SK-N-SH (cell line): ENCODE measurements at regions not wholly inside any gene's neighbourhood (a gene's known extent, or its start where the extent isn't known, plus 50 kb on each side); places are given as distances from the start of the nearest gene placed in this dataset.

Experiments used
- CTCF ChIA-PET: fragments of 300-600, 350-600 bp; formaldehyde crosslinking; extraction: SDS; loops from one replicate; lab custom pipeline; 2021; lab: Yijun Ruan, JAX
- POLR2A ChIA-PET: fragments of 350-600 bp; sonication (Branson Sonifier 250); formaldehyde crosslinking; extraction: SDS; loops from one replicate; lab custom pipeline; 2020; ENCODE audit warnings: antibody characterized with exemption, inconsistent platforms; lab: Yijun Ruan, JAX
- DNase-seq: peaks from one replicate; pipeline ENCODE4 v3.0.0; 2012
- H2AFZ ChIP-seq: fragments of 200-600 bp; sonication (generic); 2 replicates; pipeline ENCODE4 v1.8.1; 2016; ENCODE audit warnings: antibody characterized with exemption, mild to moderate bottlenecking, low read depth
- H3F3A ChIP-seq: fragments of 200-600 bp; sonication (generic); replicated peaks from 2 replicates; pipeline ENCODE3; 2016; ENCODE audit warnings: antibody characterized with exemption, mild to moderate bottlenecking; ENCODE audit not compliant: insufficient read depth
- H3K27ac ChIP-seq, 2 experiments: fragments of 200-500 bp in 1 of 2; fragments of 200-600 bp in 1 of 2; sonication (Bioruptor generic) in 1 of 2; sonication (generic), shearing (Covaris generic) in 1 of 2; 2 replicates each; pipeline versions ENCODE4 v1.5.1 to v1.6.1; 2014 to 2016; ENCODE audit warnings: low read depth in 2 of 2, inconsistent platforms in 1 of 2, low read length in 1 of 2, mild to moderate bottlenecking in 1 of 2, mixed read lengths in 1 of 2
- H3K27me3 ChIP-seq: fragments of 200-600 bp; sonication (generic), shearing (Covaris generic); 2 replicates; pipeline ENCODE4 v1.6.1; 2016; ENCODE audit warnings: mixed run types; ENCODE audit not compliant: insufficient read depth
- H3K36me3 ChIP-seq, 2 experiments: fragments of 200-500 bp in 1 of 2; fragments of 200-600 bp in 1 of 2; sonication (Bioruptor generic) in 1 of 2; sonication (generic) in 1 of 2; replicated peaks in 1 of 2; 2 replicates each; pipeline versions ENCODE3 to v1.5.1; 2014 to 2016; ENCODE audit warnings: low read length in 1 of 2, mild to moderate bottlenecking in 1 of 2; ENCODE audit not compliant: insufficient read depth in 2 of 2, control insufficient read depth in 1 of 2
- H3K4me1 ChIP-seq, 2 experiments: fragments of 200-500 bp in 1 of 2; fragments of 200-600 bp in 1 of 2; sonication (Bioruptor generic) in 1 of 2; sonication (generic), shearing (Covaris generic) in 1 of 2; 2 replicates each; pipeline versions ENCODE4 v1.5.1 to v1.6.1; 2014 to 2016; ENCODE audit warnings: low read depth in 1 of 2, low read length in 1 of 2, mixed run types in 1 of 2; ENCODE audit not compliant: insufficient read depth in 2 of 2, control insufficient read depth in 1 of 2
- H3K4me2 ChIP-seq: fragments of 200-600 bp; sonication (generic), shearing (Covaris generic); 2 replicates; pipeline ENCODE4 v1.6.1; 2017; ENCODE audit warnings: mixed run types
- H3K4me3 ChIP-seq, 2 experiments: fragments of 200-500 bp in 1 of 2; fragments of 200-600 bp in 1 of 2; sonication (Bioruptor generic) in 1 of 2; sonication (generic), shearing (Covaris generic) in 1 of 2; 2 replicates each; pipeline versions ENCODE4 v1.5.1 to v1.8.1; 2014 to 2016; ENCODE audit warnings: low read depth in 2 of 2, inconsistent platforms in 1 of 2, low read length in 1 of 2, mild to moderate bottlenecking in 1 of 2, mixed read lengths in 1 of 2, moderate library complexity in 1 of 2
- H3K79me2 ChIP-seq: fragments of 200-600 bp; sonication (generic); 2 replicates; pipeline ENCODE4 v1.8.1; 2017; ENCODE audit warnings: mild to moderate bottlenecking; ENCODE audit not compliant: insufficient read depth
- H3K9ac ChIP-seq: fragments of 200-600 bp; sonication (generic); 2 replicates; pipeline ENCODE4 v1.6.1; 2017; ENCODE audit warnings: mixed run types
- H3K9me2 ChIP-seq: fragments of 200-600 bp; sonication (generic); 2 replicates; pipeline ENCODE4 v1.6.1; 2017; ENCODE audit warnings: mixed run types
- H3K9me3 ChIP-seq: fragments of 200-600 bp; sonication (generic); 2 replicates; pipeline ENCODE4 v1.6.1; 2017; ENCODE audit warnings: mixed run types, mild to moderate bottlenecking, moderate library complexity
- H4K20me1 ChIP-seq: fragments of 200-600 bp; sonication (generic); 2 replicates; pipeline ENCODE4 v1.6.1; 2017; ENCODE audit warnings: mild to moderate bottlenecking, mixed run types; ENCODE audit not compliant: insufficient read depth
- EZH2phosphoT487 ChIP-seq: fragments of 200-600 bp; sonication (generic); IDR thresholded peaks from 2 replicates; pipeline ENCODE4 v1.6.1; 2017; ENCODE audit warnings: low read depth, mixed run types, mild to moderate bottlenecking, antibody characterized with exemption, moderate library complexity, borderline replicate concordance
- FOXJ3 ChIP-seq: sonication (generic); formaldehyde crosslinking; IDR thresholded peaks from 2 replicates; pipeline ENCODE4 v1.5.1; 2020; ENCODE audit warnings: mild to moderate bottlenecking, missing genetic modification reagents
- FOXM1 ChIP-seq: IDR thresholded peaks from 2 replicates; pipeline ENCODE4 v1.4.0; 2012; ENCODE audit warnings: low read depth, mild to moderate bottlenecking
- MXI1 ChIP-seq: IDR thresholded peaks from 2 replicates; pipeline ENCODE4 v1.6.1; 2012; ENCODE audit warnings: mild to moderate bottlenecking, low read depth, low read length, improper control_type of control experiment
- SMC3 ChIP-seq: IDR thresholded peaks from 2 replicates; pipeline ENCODE4 v1.6.1; 2012; ENCODE audit warnings: low read depth, low read length, improper control_type of control experiment
- TEAD4 ChIP-seq: IDR thresholded peaks from 2 replicates; pipeline ENCODE4 v1.4.0; 2012; ENCODE audit warnings: mild to moderate bottlenecking, borderline replicate concordance; ENCODE audit not compliant: insufficient read depth
- YY1 ChIP-seq: IDR thresholded peaks from 2 replicates; pipeline ENCODE4 v1.4.0; 2012; ENCODE audit warnings: low read depth, mild to moderate bottlenecking
- WGBS: methylation state at CpG from one replicate; pipeline ENCODE4 v1.1.6; 2017; ENCODE audit warnings: low lambda C conversion rate; 5-methylcytosine and 5-hydroxymethylcytosine counted together
- TF ChIP-seq, protein P1 (sequence below): IDR thresholded peaks from 2 replicates; pipeline ENCODE4 v1.4.0; 2012; ENCODE audit warnings: low read depth
- TF ChIP-seq, protein P2 (sequence below): IDR thresholded peaks from 2 replicates; pipeline ENCODE4; 2012
- TF ChIP-seq, protein P3 (sequence below): IDR thresholded peaks from 2 replicates; pipeline ENCODE4 v1.4.0; 2012; ENCODE audit warnings: low read depth, borderline replicate concordance

DNA sequence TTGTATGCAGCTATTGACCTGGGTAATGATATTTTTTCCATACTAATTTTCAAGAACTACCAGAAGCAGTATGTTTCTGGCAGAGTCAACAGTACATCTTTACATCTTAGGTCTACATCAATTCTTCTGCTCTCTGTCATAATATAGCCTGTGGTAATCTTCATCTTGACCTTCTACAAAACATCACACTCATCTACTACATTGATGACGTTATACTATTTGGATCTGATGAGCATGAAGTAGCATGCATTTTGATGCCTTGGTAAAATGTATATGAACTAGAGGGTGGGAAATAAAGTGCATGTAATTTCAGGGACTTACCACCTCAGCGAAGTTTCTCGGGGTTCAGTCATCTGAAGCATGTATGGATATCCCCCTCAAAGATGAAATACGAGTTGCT lies 629.7 kb upstream of the SGCD start:
- Histone ChIP-seq H3K9ac (no peak overlapping the region), H3K9me3 (no peaks in the 10 kb centered on the region), H4K20me1 (no peaks in the 10 kb centered on the region), H3F3A (no peaks in the 10 kb centered on the region), H3K36me3 (no peaks in the 10 kb centered on the region), H3K9me2 (no peaks in the 10 kb centered on the region), H3K4me2 (no peak overlapping the region), H3K4me1 (no peaks in the 10 kb centered on the region), H3K27ac (no peak overlapping the region), H2AFZ (no peak overlapping the region), H3K27me3 (no peaks in the 10 kb centered on the region), H3K4me3 (no peak overlapping the region), H3K79me2 (no peaks in the 10 kb centered on the region)
- 2% methylated on average over 4 of the region's 4 CpGs for WGBS
- POLR2A ChIA-PET, result no interaction called here
- TF ChIP-seq MXI1 (no peak), TEAD4 (no peak), EZH2phosphoT487 (no peak)
- DNase-seq, result no peak
- CTCF ChIA-PET, result no interaction called here

DNA sequence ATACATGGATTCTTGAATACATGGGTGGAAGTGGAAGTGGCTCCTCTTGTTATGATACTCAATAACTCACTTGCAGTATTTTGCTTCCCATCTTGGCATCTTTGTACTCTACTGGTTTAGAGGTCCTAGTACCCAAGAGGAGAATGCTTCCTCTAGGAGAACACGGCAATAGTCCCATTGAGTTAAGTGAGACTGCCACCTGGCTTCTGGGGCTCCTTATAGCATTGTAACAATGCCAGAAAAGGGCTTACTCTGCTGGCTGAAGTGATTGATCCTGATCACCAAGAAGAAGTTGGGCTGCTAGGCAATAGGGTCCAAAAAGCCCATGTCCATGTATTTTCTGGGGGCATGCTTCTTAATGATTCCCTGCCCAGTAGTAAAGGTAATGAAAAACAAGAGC lies 627.6 kb upstream of the SGCD start:
- TF ChIP-seq SMC3 (no peak), YY1 (no peak), FOXM1 (no peak), TEAD4 (no peak), FOXJ3 (CRISPR knock-in tag) (no peak), EZH2phosphoT487 (no peak)
- TF ChIP-seq, protein P1, sequence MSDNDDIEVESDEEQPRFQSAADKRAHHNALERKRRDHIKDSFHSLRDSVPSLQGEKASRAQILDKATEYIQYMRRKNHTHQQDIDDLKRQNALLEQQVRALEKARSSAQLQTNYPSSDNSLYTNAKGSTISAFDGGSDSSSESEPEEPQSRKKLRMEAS, result no peak
- TF ChIP-seq, protein P2, sequence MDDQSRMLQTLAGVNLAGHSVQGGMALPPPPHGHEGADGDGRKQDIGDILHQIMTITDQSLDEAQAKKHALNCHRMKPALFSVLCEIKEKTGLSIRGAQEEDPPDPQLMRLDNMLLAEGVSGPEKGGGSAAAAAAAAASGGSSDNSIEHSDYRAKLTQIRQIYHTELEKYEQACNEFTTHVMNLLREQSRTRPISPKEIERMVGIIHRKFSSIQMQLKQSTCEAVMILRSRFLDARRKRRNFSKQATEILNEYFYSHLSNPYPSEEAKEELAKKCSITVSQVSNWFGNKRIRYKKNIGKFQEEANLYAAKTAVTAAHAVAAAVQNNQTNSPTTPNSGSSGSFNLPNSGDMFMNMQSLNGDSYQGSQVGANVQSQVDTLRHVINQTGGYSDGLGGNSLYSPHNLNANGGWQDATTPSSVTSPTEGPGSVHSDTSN, result no peak
- TF ChIP-seq, protein P3, sequence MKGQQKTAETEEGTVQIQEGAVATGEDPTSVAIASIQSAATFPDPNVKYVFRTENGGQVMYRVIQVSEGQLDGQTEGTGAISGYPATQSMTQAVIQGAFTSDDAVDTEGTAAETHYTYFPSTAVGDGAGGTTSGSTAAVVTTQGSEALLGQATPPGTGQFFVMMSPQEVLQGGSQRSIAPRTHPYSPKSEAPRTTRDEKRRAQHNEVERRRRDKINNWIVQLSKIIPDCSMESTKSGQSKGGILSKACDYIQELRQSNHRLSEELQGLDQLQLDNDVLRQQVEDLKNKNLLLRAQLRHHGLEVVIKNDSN, result no peak
- 8% methylated on average over 1 of the region's 1 CpG for WGBS
- CTCF ChIA-PET, result no interaction called here

More for the DNA sequence above, 627.6 kb upstream of the SGCD start:
- Histone ChIP-seq H3K27me3 (no peaks in the 10 kb centered on the region), H3K4me2 (no peak overlapping the region), H3F3A (no peaks in the 10 kb centered on the region), H3K9me3 (no peaks in the 10 kb centered on the region), H4K20me1 (no peaks in the 10 kb centered on the region), H3K4me3 (no peak overlapping the region), H3K27ac (no peak overlapping the region), H2AFZ (no peak overlapping the region), H3K79me2 (no peaks in the 10 kb centered on the region), H3K36me3 (no peaks in the 10 kb centered on the region), H3K4me1 (no peaks in the 10 kb centered on the region), H3K9ac (no peak overlapping the region), H3K9me2 (no peaks in the 10 kb centered on the region)
- POLR2A ChIA-PET, result no interaction called here
- DNase-seq, result no peak
